HG03571 (cell line): ENCODE measurements at regions not wholly inside any gene's neighbourhood (a gene's known extent, or its start where the extent isn't known, plus 50 kb on each side); places are given as distances from the start of the nearest gene placed in this dataset.

ENCODE experiments used
- ATAC-seq: cut with Tn5 transposase; IDR thresholded peaks from one replicate; pipeline ENCODE4 v1.9.1; 2021; ENCODE audit not compliant: unreplicated experiment

DNA sequence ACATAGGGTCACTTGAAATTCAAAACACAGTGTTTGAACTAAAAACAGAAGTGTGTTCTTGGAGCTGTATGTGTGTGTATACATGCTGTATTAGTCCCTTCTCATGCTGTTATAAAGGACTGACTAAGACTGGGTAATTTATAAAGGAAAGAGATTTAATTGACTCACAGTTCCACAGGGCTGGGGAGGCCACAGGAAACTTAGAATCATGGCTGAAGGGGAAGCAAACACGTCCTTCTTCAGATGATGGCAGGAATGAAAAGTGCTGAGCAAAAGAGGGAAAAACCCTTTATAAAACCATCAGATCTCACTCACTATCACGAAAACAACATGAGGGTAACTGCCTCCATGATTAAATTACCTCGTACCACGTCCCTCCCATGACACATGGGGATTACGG, 224.1 kb downstream of the BCAT1 start:
- ATAC-seq, result no peak

DNA sequence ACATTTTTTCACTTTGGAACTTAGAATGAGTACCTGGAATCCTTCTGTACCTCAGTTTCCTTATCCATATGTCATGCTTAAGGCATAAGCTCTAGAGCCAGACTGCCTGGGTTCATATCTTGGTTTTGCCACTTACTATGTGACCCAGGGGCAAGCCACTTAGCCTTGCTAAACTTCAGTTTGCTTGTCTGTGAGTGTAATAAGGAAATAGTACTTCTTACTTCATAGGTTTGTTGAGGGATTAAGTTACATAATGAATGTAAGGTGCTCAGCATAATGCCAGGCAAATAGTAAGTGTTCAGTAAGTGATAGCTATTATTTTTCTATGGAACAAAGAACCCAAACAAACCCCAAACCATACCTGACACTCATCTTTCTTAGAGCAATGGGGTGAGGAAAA, 225.1 kb downstream of the BCAT1 start:
- ATAC-seq, result no peak

DNA sequence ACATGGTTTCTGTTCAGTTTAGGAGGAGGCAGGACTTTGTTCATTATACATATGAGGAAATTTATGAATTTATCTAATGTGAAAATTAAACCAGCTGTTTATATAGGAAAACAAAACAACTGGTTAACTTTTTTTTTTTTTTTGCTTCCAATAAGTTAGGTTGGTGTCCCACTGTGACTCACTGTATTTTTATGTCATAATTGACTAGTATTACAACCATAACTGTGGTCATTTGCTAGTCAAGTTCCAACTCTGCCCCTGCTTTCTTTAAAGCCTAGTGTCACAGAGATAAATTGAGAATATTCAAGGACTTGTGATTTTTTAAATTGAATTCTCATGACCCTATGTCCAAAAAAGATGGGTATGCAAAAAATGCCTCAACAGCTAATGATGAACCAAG, 227.7 kb downstream of the BCAT1 start:
- ATAC-seq, result no peak

DNA sequence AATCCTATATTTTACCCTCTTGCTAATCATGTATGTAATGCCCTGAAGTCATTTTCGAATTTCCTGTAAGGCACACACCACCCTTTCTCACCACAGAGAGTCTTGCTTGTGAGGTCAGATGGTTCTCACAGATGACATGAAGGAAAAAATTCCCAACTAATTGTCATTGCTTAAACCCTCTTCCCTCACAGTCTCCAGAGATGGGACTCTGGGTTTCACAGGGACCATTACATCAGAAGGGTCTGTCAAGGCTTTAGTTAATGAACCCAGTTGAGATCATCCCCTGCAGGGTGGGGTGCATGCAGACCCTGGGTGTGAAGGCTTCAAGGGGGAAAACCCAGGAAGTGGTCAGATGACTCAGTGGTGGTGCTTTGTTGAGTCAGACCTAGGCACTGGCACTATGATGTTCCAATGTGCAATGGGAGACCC, 229.6 kb downstream of the BCAT1 start:
- peak; percentile 89 for ATAC-seq

DNA sequence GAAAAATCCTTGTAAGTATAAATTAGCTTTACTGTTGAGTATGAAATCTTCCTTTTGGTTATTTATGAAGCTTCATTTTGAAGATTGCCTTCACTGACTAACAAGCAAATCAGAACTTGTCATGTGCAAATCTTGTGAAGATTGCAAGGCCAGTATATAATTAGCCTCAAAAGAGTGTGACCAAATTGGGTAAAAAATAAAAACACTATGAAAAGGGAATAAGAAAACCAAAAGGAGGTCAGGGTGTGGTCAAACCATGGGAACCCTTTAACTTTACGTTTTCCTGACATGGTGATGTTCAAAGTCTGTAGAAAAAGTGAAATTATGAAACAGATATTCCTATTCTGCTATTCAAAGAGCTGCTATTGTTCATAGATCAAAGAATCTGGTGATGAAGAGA, 230.3 kb downstream of the BCAT1 start:
- no peak for ATAC-seq

DNA sequence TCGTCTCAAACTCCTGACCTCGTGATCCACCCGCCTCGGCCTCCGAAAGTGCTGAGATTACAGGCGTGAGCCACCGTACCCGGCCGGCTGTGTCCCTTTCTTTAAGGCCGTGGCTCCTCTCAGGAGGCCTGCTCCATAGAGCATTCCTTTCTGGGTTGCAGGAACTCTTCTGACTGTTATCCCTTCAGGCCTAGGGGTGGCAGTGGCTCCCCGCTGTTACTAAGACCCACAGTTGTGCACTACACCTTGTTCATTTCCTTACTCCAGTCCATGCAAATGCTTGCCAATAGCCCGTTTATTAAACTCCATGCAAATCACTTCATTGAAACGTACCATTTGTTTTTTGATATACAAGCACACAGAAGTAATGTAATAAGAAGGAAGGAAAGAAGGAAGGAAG, 234.7 kb downstream of the BCAT1 start:
- ATAC-seq, result no peak

DNA sequence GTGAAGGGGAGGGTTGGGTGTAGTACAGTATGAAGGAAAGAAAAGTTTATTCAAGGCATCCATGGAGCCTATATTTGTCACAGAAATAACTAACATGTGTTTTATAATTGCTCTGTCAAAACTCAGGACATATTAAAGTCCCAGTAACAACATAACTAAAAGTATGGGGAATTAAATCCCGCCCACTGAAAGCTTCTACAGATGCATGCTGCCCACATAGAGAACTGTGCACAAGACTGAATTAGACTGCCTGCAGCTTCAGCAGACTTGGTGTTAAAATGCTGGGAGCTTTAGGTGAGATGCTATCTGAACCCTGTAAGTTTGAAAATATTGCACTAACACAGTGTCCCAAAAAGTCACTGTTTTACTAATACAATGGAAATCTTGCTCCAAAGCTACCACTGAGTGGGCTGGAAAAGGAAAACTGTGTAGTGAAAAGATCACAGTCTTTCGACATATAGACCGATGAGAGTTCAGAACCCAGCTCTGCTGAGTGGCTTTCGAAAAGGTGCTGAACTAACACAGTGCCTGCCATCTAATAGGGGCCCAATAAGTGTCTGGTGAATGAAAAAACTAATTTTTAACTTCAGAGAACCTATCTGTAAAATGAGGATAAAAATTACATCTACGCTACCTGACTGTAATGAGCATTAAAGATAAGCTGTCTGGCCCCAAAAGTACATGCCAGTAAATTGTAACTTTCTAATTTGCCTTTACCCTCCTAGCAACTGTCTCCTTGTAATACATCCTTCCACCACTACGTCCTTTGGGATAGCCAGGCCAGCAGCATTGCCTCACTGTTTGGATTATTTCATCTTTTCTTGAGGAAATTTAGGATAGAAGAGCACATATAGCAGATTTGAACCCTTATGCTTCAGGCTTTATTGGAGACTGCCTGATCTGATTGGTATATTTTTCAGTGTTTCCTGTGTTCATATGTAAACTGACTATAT, 237.6 kb downstream of the BCAT1 start:
- ATAC-seq, result no peak

DNA sequence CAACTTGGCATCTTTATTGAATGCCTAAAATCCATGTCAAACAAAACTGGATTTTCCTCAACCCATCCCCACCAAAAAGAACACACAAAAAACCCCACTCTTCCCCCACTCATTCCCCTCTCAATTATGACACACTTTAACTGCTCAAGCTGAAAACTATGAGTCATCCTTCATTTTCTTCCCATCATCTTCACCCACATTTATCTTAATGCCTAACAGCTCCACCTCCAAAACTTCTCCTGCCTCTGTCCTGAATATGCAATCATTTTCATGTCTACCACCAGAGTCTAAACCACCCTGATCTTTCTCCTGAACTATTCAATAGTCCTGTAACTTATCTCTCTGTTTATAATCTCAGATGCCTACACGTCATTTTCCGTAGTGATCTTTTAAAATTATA, 239.7 kb downstream of the BCAT1 start:
- no peak for ATAC-seq

DNA sequence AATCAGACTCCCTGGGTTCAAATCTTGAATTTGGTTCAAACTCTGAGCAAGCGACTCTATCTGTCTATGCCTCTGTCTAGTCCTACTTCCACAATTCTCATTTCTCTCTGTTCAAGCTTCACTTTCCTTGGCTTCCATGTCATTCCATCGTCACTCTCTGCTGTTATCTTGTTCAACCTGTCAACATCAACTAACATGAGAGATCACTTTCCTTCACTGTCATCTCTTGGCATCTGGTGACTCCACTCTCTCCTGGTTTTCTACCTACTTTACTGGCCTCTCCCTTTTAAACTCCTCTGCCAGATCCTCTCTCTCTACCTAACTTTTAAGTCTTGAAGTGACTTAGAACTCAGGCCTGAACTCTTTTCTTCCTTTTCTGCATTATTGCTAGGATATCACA, 240.2 kb downstream of the BCAT1 start:
- no peak for ATAC-seq

DNA sequence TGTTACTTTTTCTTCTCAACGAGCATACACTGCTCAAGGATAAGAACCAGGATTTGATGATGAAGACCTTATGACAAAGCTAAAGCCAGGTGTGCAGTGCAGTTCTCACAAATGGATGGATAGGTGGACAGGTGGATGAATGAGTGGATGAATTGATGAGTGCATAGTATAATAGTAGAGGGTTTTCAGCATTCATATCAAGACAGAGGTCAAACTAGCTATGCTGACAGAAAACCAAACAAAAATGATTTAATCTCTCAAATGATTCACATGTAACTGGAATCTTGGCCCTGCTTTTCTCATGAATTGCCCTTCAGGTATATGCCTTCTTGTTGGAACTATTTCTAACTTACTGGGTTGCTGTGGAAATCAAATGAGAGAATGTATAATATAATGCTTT, 240.9 kb downstream of the BCAT1 start:
- no peak for ATAC-seq

DNA sequence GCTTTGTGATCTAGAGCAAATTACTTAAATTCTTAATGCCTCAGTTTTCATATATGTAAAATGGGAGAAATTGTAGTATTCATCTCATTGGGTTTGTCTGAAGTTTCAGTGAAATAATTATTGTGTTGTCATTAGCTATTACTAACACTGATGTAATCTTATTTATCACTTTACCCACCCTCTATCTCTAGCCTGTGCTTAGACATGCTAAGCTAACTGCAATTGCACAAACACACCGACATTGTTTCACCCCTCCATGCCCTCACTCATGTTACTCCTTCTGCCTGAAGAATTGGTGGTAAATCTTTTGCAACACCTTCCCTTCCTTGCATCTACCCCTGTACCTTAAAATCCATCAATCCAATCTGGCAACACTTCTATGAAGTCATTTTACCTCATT, 241.6 kb downstream of the BCAT1 start:
- no peak for ATAC-seq

DNA sequence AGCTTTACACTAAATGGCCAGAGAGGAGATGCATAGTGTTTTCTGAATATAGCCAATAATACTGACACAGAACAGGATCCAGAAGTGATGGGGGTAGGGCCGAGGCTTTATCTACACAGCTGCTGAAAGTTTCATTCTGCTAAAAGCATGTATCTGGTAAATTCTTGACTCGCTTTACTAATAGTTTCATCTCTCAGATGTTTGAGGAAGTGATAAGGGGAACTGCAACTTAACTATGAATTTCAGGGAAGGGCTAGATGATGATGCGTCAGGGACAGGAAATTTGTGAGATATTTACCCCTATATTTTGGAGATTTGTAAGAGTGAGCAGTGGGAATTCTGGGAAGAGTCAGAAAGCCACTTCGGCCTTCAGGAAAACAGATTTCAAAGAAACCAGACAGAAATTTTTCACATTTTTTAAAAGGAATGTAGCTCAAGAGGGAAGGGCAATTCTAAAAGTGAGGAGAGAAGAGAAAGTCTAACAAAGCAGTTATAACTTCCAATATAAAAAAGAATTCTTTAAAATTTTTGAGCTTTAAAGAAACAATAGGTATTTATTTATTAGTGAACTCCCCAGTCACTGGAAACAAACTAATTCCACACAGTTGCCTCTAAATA, 243.1 kb downstream of the BCAT1 start:
- ATAC-seq, result peak; percentile 99

DNA sequence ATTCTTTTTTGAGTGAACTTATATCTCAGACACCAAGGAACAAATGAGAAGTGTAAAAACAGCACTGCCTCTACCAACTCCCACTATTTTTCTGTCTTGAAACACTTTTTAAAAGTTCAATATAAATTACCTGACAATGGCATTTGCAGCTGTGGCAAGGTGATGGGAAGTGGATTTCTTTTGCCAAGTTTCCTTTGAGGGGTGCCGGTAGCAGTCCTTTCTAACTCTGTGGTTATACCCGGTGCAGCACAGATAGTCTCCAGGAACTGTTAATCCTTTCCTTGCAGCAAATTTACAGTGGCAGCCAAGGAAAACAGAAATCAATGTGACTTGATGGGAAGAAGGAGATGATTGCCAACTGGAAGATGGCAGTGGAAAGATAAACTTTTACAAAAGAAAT, 243.7 kb downstream of the BCAT1 start:
- ATAC-seq, result no peak

DNA sequence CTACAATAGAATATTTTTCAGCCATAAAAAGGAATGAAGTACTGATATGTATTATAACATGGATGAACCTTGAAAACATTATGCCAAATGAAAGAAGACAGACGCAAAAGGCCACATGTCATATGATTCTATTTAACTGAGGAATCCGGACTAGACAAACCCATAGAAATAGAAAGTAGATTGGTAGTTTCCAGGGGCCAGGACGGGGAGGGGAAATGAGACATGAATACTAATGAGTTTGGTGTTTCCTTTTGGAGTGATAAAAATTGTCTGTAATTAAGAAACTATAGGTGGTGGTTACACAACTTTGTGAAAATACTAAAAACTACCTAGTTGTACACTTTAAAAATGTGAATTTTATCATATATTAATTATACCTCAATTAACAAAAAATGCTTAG, 247.6 kb downstream of the BCAT1 start:
- ATAC-seq, result no peak

DNA sequence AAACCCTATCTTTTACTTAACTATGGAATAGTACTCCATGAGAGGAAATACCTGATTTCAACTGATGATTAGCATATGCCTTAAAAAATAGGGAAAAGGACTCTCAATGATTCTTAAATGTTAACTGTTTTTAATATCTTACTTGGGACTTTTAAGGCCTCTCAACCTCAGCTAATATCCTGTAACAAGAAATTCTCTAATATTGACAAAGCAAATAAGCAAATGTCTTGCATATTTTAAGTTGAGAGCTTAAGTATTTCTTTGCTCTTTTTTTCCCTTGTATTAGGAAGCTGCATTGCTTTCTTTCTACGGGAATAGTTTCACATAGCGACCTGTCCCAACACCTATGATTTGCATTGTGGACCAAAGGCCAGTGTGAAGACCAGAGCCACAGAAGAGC, 249.9 kb downstream of the BCAT1 start:
- no peak for ATAC-seq

DNA sequence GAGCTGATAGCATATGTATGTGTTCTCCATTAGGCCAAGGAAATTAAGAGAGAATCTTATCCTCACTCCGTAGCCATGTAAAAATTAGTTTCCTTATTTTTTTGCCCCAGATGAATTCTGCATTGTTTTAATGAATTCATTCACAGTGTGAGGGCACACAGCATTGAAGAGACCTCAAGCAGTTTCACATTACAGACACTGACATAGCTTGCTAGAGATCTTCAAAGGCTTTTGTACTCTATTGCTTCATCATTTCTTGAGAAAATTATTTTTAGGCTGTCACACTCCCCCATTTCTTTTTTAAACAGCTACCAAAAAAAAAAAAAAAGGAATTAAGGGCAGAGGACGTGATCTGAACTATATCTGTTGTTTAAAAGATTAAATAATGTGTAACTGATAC, 251.1 kb downstream of the BCAT1 start:
- no peak for ATAC-seq

DNA sequence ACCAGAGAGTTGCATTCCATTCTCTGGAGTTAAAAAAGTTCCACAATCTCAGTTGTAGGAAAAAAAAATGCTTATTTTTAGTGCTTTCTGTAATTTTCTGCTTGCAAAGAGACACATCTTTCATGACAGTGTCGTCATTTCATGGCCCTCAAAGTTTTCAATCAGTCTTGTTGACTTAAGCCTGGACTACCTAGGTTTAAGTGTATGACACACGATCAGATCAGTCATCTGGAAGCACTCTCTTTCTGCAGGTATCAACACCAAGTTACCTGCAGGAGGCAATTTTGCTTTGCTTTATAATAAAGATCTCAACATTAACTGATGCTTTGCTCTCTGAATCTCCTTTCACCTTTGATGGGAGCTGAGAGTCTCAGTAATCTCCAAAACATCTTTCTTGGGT, 251.6 kb downstream of the BCAT1 start:
- no peak for ATAC-seq

DNA sequence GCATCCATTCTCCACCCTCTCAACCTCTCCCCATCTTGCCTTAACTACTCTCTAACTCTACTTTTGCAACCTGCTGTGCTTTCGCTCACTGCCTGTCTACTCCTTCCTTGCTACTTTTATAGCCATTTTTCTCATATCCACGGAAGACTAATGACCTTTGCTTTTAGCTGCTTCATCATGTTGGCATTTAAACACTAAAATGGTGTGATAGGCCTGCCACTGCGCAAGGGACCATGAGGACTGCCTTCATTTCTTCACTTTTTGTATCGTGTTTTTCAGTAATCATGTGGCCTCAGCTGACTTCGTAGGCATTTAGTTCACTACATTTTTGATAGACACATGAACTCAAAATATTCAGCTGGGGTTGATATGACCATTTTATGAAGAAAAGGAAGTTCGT, 252.1 kb downstream of the BCAT1 start:
- no peak for ATAC-seq

DNA sequence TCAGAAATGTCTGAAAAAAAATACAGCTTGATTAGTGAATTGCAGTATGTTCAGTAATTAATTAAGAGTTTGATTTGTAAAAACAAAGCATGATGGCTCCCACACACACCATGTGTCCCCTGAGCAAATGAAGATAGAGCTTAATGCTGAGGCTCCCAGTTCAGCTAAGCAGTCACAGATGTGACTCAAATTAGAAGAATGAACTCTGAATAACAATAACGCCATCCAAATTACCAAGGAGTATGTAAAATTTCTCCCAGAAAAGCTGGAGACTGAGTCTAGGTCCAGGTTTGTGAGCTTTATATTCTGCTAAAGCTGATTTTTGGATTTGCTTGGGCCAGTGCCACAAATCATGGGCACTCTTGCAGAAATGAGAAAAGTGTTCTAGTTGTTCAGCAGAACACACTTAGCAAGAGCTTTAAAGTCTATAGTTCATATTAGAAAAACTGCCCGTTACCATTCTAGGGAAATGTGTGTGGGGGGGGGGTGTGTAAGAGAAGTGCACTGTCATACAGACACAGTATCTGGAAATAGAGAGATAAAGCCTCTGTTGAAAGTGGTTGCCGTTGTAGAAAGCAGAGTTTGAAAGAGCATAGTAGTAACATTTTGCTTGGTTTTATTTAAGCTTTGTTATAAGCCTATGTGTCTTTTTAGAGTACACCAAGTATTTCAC, 253.1 kb downstream of the BCAT1 start:
- no peak for ATAC-seq

DNA sequence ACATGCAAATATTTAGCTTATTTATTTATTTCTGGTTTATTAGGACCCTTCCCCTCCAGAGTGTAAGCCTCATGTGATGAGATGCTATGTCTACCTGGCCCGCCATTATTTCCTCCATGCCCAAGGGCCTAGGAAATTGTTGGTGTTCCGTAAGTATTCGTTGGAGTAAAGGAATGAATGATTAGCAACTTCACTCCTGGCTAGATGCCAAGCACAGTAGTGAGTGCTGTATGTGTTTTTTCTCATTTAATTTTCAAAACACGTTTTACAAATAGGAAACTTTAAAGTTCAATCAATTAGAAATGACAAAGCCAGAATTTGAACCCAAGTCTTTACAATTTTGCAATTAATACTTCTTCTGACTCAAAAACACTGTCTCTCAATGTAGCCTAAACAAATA, 253.8 kb downstream of the BCAT1 start:
- ATAC-seq, result no peak

DNA sequence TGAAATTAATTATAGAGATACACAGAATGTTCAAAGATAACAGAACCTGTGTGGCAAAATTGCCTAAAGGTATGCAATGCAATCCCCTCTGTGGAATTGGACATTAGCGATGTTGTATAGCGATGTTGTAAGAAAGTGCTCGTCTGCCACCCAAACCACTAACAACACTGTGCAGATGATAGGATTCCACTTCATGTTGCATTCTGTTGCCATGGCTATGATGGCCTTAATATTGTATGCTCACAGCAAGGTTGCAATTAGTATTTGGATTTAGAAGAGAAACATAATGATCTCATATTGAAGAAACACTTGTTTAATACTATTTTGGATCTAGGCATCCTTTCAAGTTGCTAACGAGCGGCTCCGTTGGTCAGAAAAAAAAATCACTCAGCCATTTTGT, 260.3 kb downstream of the BCAT1 start:
- no peak for ATAC-seq

DNA sequence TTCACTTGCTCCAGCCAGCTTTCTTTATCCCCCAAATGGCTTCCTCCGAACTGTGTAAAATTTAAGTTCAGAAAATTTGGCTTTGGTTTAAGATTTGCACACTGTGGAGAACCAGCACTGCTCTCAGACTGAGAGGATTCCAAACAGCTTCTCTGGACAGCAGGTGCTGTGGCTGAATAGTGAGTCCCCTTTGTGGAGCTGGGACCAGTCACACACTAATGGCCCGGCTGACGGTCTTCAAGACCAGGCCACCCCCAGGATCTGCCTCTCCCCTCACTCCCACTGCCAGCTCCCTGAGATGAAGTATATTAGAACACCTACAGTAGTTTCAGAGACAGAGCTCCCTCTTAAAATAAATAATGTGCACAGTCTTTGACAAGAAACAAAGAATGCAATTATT, 267.3 kb downstream of the BCAT1 start:
- ATAC-seq, result no peak
